Ovary (tissue), 7 donors: ENCODE measurements at regions not wholly inside any gene's neighbourhood (a gene's known extent, or its start where the extent isn't known, plus 50 kb on each side); places are given as distances from the start of the nearest gene placed in this dataset.

Experiments
- DNase-seq, 5 donors: peaks; one replicate each; pipeline ENCODE4 v3.0.0-alpha.2; 2019 to 2020
- H3K27ac ChIP-seq, 2 donors: fragments of 200-600 bp; one replicate each; pipeline versions ENCODE4 v1.5.1 to v1.8.0; 2019 to 2022
- H3K27me3 ChIP-seq: fragments of 200-600 bp; one replicate; pipeline ENCODE4 v1.8.0; 2022
- H3K36me3 ChIP-seq: fragments of 200-600 bp; sonication (generic); one replicate; pipeline ENCODE4 v1.5.1; 2019
- H3K4me1 ChIP-seq: one replicate; pipeline ENCODE4 v1.8.1; 2013; ENCODE audit warnings: mild to moderate bottlenecking, moderate library complexity; ENCODE audit not compliant: insufficient read depth
- H3K4me3 ChIP-seq: fragments of 200-600 bp; sonication (generic); one replicate; pipeline ENCODE4 v1.5.1; 2017
- H3K9me3 ChIP-seq, 2 donors: fragments of 200-600 bp in 1 of 2; sonication (generic) in 1 of 2; one replicate each; pipeline versions ENCODE4 v1.5.1 to v1.8.1; 2013 to 2019; ENCODE audit warnings: mild to moderate bottlenecking in 1 of 2, moderate library complexity in 1 of 2
- EP300 ChIP-seq: sonication (generic); formaldehyde crosslinking; IDR thresholded peaks from one replicate; pipeline ENCODE4 v1.6.1; 2017; ENCODE audit warnings: antibody characterized with exemption
- POLR2A ChIP-seq: fragments of 450-650 bp; IDR thresholded peaks from one replicate; pipeline ENCODE4 v1.6.1; 2017; ENCODE audit warnings: antibody characterized with exemption, mild to moderate bottlenecking, moderate library complexity
- WGBS, 3 donors: extraction: QIAGEN DNeasy Blood & Tissue Kit in 1 of 3; methylation state at CpG; one replicate each; pipeline versions ENCODE4 v1.1.5 to v1.1.7; 2013 to 2017; 5-methylcytosine and 5-hydroxymethylcytosine counted together
- intact Hi-C, 4 donors: fragments of 100-400 bp; cut with DNase I; formaldehyde crosslinking; loops; one replicate each; pipeline versions ENCODE4 v1.11.0 to v1.15.1; 2022 to 2023
- TF ChIP-seq, protein P1 (sequence below), 3 donors: fragments of 450-650 bp in 2 of 3; fragments of 200-600 bp in 1 of 3; IDR thresholded peaks; one replicate each; pipeline versions ENCODE4 v1.5.1 to v1.8.0; 2016 to 2022; ENCODE audit warnings: antibody characterized with exemption in 3 of 3, mild to moderate bottlenecking in 1 of 3
- donor health status: DM: no; HTN: no; CAD: no; lungs with moderate emphysema.
- donor health status: DM: no; HTN: no; CAD: no.
- donor health status: Bipolar disorder and iron deficiency.
- donor health status: DM: no; HTN: no; CAD: no.
- donor health status: DM: yes; HTN: yes; CAD: no.

DNA sequence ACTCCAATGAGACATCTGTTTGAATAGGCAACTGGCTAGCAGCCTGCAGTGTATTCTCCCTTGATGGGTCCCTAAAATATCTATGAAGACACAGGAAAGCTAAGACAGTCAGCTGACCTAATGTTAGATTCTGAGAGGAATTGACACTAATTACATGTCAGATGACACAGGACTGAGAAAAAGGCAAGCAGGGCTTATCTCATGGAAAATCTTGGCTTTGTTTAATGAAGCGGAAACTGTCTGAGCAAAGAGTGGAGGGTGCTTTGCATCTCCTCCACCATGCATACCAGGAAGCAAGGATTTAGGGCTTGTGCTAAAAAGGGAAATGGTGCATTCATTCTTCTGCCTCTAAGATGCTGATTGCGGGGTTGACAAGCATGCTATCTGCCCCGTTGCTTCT is 135.5 kb upstream of the GLI3 start:
- Histone ChIP-seq H3K36me3 (no peaks in the 10 kb centered on the region), H3K9me3 (no peaks in the 10 kb centered on the region), H3K4me1 (no peaks in the 10 kb centered on the region), H3K4me3 (no peak overlapping the region), H3K27me3 (no peaks in the 10 kb centered on the region), H3K27ac (no peak overlapping the region)
- intact Hi-C loops: no loop called here
- TF ChIP-seq EP300: no peak
- no peak for TF ChIP-seq POLR2A
- TF ChIP-seq, protein P1, sequence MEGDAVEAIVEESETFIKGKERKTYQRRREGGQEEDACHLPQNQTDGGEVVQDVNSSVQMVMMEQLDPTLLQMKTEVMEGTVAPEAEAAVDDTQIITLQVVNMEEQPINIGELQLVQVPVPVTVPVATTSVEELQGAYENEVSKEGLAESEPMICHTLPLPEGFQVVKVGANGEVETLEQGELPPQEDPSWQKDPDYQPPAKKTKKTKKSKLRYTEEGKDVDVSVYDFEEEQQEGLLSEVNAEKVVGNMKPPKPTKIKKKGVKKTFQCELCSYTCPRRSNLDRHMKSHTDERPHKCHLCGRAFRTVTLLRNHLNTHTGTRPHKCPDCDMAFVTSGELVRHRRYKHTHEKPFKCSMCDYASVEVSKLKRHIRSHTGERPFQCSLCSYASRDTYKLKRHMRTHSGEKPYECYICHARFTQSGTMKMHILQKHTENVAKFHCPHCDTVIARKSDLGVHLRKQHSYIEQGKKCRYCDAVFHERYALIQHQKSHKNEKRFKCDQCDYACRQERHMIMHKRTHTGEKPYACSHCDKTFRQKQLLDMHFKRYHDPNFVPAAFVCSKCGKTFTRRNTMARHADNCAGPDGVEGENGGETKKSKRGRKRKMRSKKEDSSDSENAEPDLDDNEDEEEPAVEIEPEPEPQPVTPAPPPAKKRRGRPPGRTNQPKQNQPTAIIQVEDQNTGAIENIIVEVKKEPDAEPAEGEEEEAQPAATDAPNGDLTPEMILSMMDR (IDR thresholded peaks at IDR 0.05): no peak
- WGBS, 3 donors: 65 to 83% (median 77%) methylated on average over 3 of the region's 3 CpGs
- DNase-seq: no peak

DNA sequence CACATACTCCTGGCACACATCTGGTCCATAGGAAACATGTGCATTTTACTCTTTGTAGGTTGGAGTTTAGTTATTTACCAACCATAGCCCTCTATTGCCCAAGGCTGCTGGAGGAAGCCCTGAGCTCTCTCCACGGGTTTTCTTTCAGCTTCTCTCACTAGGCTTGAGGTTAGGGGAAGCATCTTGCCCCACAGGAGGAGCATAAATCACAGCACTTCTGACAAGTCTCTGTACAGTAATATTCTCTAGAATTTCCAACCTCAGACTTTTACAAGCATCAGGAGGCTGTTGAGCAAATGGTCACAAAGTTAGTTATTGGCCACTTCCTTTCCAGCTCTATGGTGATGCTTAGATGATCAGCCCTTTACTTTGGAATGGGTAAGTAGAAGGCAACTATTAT is 122.9 kb upstream of the GLI3 start:
- Histone ChIP-seq H3K4me1 (no peaks in the 10 kb centered on the region), H3K27ac (no peak overlapping the region), H3K27me3 (no peaks in the 10 kb centered on the region), H3K4me3 (no peak overlapping the region), H3K36me3 (no peaks in the 10 kb centered on the region), H3K9me3 (no peaks in the 10 kb centered on the region)
- no peak for DNase-seq
- TF ChIP-seq, protein P1 (IDR thresholded peaks at IDR 0.05): no peak
- TF ChIP-seq EP300 (no peak), POLR2A (no peak)
- 33 to 52% (median 39%) methylated on average over 1 of the region's 1 CpG for WGBS, 3 donors
- intact Hi-C loops: no loop called here

DNA sequence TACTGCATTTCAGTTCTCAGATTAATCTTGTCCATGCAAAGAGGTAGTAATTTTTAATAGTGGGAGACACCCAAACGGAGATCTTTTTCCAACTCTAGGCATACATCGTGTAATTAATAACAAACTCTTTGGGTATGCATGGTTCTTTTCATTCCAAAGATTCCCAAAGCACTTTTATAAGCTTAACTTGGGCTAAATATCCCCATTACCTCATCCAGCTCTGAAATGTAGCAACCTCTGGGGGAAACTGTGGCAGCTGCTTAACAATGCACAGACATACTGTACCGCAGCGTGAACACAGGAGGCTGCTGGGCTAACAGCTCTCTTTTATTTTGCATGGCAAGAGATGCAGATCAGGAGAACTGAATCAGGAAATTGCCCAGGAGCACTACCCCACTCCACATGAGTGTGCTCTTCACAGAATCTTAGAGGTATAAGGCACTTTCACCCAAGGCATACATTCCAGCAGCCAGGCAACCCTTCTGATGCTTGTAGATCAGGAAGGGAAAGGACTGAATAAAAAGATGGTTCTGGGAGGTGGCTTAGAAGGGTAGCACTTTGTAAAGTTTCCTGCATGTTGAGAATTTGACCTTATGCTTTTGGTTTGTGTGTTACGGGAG is 114.4 kb upstream of the GLI3 start:
- H3K36me3 ChIP-seq: no peaks in the 10 kb centered on the region
- H3K4me3 ChIP-seq: no peak overlapping the region
- H3K9me3 ChIP-seq: no peaks in the 10 kb centered on the region
- TF ChIP-seq, protein P1 (IDR thresholded peaks at IDR 0.05): no peak
- TF ChIP-seq EP300 (no peak), POLR2A (no peak)
- H3K27ac ChIP-seq: no peak overlapping the region
- no peaks in the 10 kb centered on the region for H3K4me1 ChIP-seq
- no peak for DNase-seq
- 69 to 71% (median 71%) methylated on average over 5 of the region's 5 CpGs for WGBS, 3 donors
- intact Hi-C loops: no loop called here
- no peaks in the 10 kb centered on the region for H3K27me3 ChIP-seq

DNA sequence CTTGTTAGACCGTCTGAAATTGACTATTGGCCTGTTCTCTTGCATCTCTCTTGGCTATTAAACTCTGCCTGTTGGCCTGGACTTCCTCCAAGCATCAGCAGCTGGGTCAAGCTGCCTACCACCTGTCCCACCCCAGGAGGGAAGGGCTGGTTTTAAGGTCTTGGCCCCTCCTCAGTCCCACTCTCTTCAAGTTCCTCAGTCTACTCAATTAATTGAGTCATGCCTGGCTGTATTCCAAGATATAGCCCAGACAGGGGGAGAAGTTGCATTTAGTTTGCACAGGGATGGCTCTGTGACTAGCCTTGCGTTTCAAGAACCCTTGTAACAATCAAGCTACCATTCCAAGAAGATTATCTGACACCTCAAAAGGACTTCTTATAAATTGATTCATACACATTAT is 113.8 kb upstream of the GLI3 start:
- no peak for DNase-seq
- 33 to 58% (median 56%) methylated on average over 2 of the region's 2 CpGs for WGBS, 3 donors
- Histone ChIP-seq H3K9me3 (no peaks in the 10 kb centered on the region), H3K4me1 (no peaks in the 10 kb centered on the region), H3K27ac (no peak overlapping the region), H3K4me3 (no peak overlapping the region), H3K36me3 (no peaks in the 10 kb centered on the region), H3K27me3 (no peaks in the 10 kb centered on the region)
- TF ChIP-seq EP300 (no peak), POLR2A (no peak)
- TF ChIP-seq, protein P1 (IDR thresholded peaks at IDR 0.05): no peak
- intact Hi-C loops: no loop called here
